Esophagus (tissue), 2 donors: ENCODE measurements at regions not wholly inside any gene's neighbourhood (a gene's known extent, or its start where the extent isn't known, plus 50 kb on each side); places are given as distances from the start of the nearest gene placed in this dataset.
"Not testable (repeated sequence)": the region's sequence is repeated elsewhere in the genome, so short reads cannot be mapped to it uniquely, and the experiment has no call there.

Experiments used
- H3K27ac ChIP-seq, 2 donors: one replicate each; pipeline ENCODE4 v1.5.1; 2013; ENCODE audit warnings: low read depth in 2 of 2, mild to moderate bottlenecking in 2 of 2, inconsistent platforms in 1 of 2, low read length in 1 of 2, moderate library complexity in 1 of 2
- H3K27me3 ChIP-seq, 2 donors: one replicate each; pipeline ENCODE4 v1.6.1; 2013; ENCODE audit warnings: low read length in 2 of 2, control low read depth in 1 of 2, mild to moderate bottlenecking in 1 of 2; ENCODE audit not compliant: insufficient read depth in 2 of 2, control insufficient read depth in 1 of 2
- H3K36me3 ChIP-seq, 2 donors: one replicate each; pipeline ENCODE4 v1.6.1; 2013; ENCODE audit warnings: low read length in 1 of 2; ENCODE audit not compliant: control insufficient read depth in 2 of 2, insufficient read depth in 2 of 2
- H3K4me1 ChIP-seq, 2 donors: one replicate each; pipeline ENCODE4 v1.6.1; 2013; ENCODE audit warnings: low read length in 1 of 2; ENCODE audit not compliant: control insufficient read depth in 2 of 2, insufficient read depth in 2 of 2
- H3K4me3 ChIP-seq, 2 donors: one replicate each; pipeline ENCODE4 v1.5.1; 2013; ENCODE audit warnings: low read length in 2 of 2, mild to moderate bottlenecking in 2 of 2, low read depth in 1 of 2, moderate library complexity in 1 of 2
- H3K9me3 ChIP-seq, 2 donors: one replicate each; pipeline ENCODE4 v1.6.1; 2013; ENCODE audit warnings: mild to moderate bottlenecking in 2 of 2, low read depth in 1 of 2, low read length in 1 of 2, moderate library complexity in 1 of 2; ENCODE audit not compliant: control insufficient read depth in 2 of 2, insufficient read depth in 1 of 2
- WGBS, 2 donors: extraction: QIAGEN DNeasy Blood & Tissue Kit; methylation state at CpG; one replicate each; pipeline ENCODE4 v1.1.7; 2013; 5-methylcytosine and 5-hydroxymethylcytosine counted together
- donor health status: healthy with polysubstance abuse.
- donor health status: Bipolar disorder and iron deficiency.

GRCh38 chr11:134599299-134599771, 187.3 kb upstream of the B3GAT1 start:
- Histone ChIP-seq H3K27me3 (no peaks in the 10 kb centered on the region), H3K36me3 (no peaks in the 10 kb centered on the region), H3K27ac (no peak overlapping the region), H3K9me3 (no peaks in the 10 kb centered on the region), H3K4me1 (no peaks in the 10 kb centered on the region), H3K4me3 (no peak overlapping the region)
- WGBS, 2 donors: 27 to 28% methylated on average over 6 of the region's 6 CpGs

- H3K27me3 ChIP-seq: no peaks in the 10 kb centered on the region
- no peak overlapping the region for H3K4me3 ChIP-seq
- H3K36me3 ChIP-seq: no peaks in the 10 kb centered on the region
- WGBS, 2 donors: 65 to 74% methylated on average over 5 of the region's 5 CpGs
- H3K9me3 ChIP-seq: no peaks in the 10 kb centered on the region
- no peaks in the 10 kb centered on the region for H3K4me1 ChIP-seq
- H3K27ac ChIP-seq: no peak overlapping the region
Observed at GRCh38 chr11:134598368-134598767, 186.3 kb upstream of the B3GAT1 start.

GRCh38 chr11:134597452-134597851, 185.4 kb upstream of the B3GAT1 start:
- H3K4me1 ChIP-seq: no peaks in the 10 kb centered on the region
- H3K36me3 ChIP-seq: no peaks in the 10 kb centered on the region
- no peak overlapping the region for H3K4me3 ChIP-seq
- 86 to 90% methylated on average over 8 of the region's 8 CpGs for WGBS, 2 donors
- H3K27me3 ChIP-seq: no peaks in the 10 kb centered on the region
- H3K27ac ChIP-seq: no peak overlapping the region
- no peaks in the 10 kb centered on the region for H3K9me3 ChIP-seq

- Histone ChIP-seq H3K4me3 (no peak overlapping the region), H3K27ac (no peak overlapping the region), H3K9me3 (no peaks in the 10 kb centered on the region), H3K27me3 (no peaks in the 10 kb centered on the region), H3K36me3 (no peaks in the 10 kb centered on the region), H3K4me1 (no peaks in the 10 kb centered on the region)
- WGBS, 2 donors: 89 to 93% methylated on average over 3 of the region's 3 CpGs
Observed at GRCh38 chr11:134596404-134596803, 184.4 kb upstream of the B3GAT1 start.

GRCh38 chr11:134592391-134592990, 180.4 kb upstream of the B3GAT1 start:
- Histone ChIP-seq H3K4me3 (no peak overlapping the region), H3K27me3 (no peaks in the 10 kb centered on the region), H3K4me1 (no peaks in the 10 kb centered on the region), H3K27ac (no peak overlapping the region), H3K9me3 (no peaks in the 10 kb centered on the region), H3K36me3 (no peaks in the 10 kb centered on the region)

GRCh38 chr11:134591338-134591737, 179.3 kb upstream of the B3GAT1 start:
- no peaks in the 10 kb centered on the region for H3K36me3 ChIP-seq
- no peaks in the 10 kb centered on the region for H3K27me3 ChIP-seq
- H3K27ac ChIP-seq: no peak overlapping the region
- whole genome bisulfite sequencing, 2 donors: 83 to 89% methylated on average over 3 of the region's 3 CpGs
- H3K9me3 ChIP-seq: no peaks in the 10 kb centered on the region
- no peak overlapping the region for H3K4me3 ChIP-seq
- no peaks in the 10 kb centered on the region for H3K4me1 ChIP-seq

- WGBS, 2 donors: 54 to 56% methylated on average over 5 of the region's 5 CpGs
- Histone ChIP-seq H3K27me3 (no peaks in the 10 kb centered on the region), H3K4me1 (no peaks in the 10 kb centered on the region), H3K4me3 (no peak overlapping the region), H3K27ac (no peak overlapping the region), H3K9me3 (no peaks in the 10 kb centered on the region), H3K36me3 (no peaks in the 10 kb centered on the region)
Observed at GRCh38 chr11:134589129-134589528, 177.1 kb upstream of the B3GAT1 start.

GRCh38 chr11:134588460-134589110, 176.5 kb upstream of the B3GAT1 start:
- WGBS, 2 donors: 72 to 80% methylated on average over 20 of the region's 20 CpGs
- H3K4me3 ChIP-seq, H3K36me3 ChIP-seq, H3K4me1 ChIP-seq, H3K27me3 ChIP-seq, H3K9me3 ChIP-seq, H3K27ac ChIP-seq: not testable (repeated sequence)

- no peaks in the 10 kb centered on the region for H3K27me3 ChIP-seq
- no peaks in the 10 kb centered on the region for H3K36me3 ChIP-seq
- H3K9me3 ChIP-seq: no peaks in the 10 kb centered on the region
- WGBS, 2 donors: 63 to 76% methylated on average over 6 of the region's 6 CpGs
- no peaks in the 10 kb centered on the region for H3K4me1 ChIP-seq
- H3K4me3 ChIP-seq: no peak overlapping the region
- H3K27ac ChIP-seq: no peak overlapping the region
Observed at GRCh38 chr11:134587345-134587744, 175.3 kb upstream of the B3GAT1 start.

GRCh38 chr11:134586726-134587125, 174.7 kb upstream of the B3GAT1 start:
- H3K9me3 ChIP-seq: no peaks in the 10 kb centered on the region
- H3K4me3 ChIP-seq: no peak overlapping the region
- no peaks in the 10 kb centered on the region for H3K4me1 ChIP-seq
- WGBS, 2 donors: 78 to 85% methylated on average over 6 of the region's 6 CpGs
- no peaks in the 10 kb centered on the region for H3K27me3 ChIP-seq
- H3K36me3 ChIP-seq: no peaks in the 10 kb centered on the region
- H3K27ac ChIP-seq: no peak overlapping the region
